GOT3 (cell line): ENCODE measurements at regions not wholly inside any gene's neighbourhood (a gene's known extent, or its start where the extent isn't known, plus 50 kb on each side); places are given as distances from the start of the nearest gene placed in this dataset.

Source experiments
- DNase-seq: peaks from one replicate; lab custom pipeline; 2025; ENCODE audit warnings: mixed read lengths; lab: John Stamatoyannopoulos, UW

DNA sequence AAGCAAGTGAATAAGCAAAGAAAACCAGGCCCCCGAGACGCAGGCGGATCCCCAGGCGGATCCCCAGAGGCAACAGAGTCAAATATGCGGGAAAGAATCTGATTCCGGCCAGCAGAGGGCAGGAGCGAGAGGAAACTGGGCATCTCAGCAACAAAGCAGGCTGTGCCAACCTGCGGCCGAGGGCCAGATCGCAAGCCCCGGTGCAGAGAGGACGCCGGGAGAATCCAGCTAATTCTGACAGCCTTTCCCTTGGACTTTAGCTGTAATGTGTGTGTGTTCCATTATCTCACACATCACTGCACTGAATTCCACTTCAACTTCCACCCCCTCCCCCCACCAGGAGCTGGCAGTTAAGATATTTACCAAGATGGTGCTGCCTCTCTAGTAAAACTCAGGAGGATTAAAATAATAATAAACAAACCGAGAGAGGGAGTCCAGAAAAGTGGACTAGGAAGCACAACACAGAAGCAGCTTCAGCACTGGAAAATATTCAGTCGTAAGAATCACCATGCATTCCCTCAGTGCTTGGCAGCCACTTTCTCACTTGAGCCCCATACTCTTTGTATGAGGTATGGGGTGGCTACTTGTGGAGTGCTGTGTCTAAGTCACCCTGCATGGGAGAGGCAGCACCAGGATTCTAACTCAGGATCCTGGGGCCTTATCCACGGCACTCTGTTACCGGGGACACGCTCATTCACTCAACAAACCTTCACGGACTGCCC is 66.2 kb upstream of the SNX9 start:
- DNase-seq, result peak; percentile 45

DNA sequence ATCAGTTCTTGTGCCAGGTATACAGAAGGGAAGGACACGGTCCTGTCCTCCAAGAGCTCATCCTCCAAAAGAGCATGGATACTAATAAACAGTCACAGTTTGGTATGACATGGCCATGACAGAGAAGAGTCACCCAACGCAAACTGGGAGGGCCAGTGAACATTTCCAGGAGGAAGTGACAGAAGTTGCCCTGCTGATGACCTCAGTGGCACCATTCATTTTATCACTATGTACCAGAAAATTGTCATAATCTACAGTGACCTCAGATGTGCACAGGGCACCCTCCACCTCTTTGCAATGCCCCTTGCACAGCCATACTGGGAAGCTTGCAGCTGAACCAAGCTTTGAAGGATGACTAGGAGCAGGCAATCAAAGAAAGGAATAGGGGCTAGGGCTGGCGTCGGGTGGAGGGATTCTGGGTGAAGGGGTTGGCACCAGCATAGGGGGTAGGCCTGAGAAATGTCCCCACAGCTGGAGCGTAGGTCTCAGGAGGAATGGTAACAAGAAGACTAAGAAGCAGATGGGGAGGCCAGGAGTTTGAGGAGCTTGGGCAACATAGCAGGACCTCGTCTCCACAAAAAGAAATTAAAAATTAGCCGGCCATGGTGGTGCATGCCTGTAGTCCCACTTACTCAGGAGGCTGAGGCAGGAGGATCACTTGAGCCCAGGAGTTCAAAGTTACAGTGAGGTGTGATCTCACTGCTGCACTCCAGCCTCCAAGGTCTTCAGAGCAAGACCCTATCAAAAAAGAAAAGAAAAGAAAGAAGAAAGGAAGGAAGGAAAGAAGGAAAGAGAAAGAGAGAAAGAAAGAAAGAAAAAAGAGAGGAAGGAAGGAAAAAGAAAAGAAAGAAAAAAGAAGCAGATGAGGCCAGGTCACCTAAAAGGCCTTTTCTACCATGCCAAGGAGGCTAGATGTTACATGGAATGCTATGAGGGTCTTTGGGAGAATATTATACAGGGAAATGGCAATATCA is 65.3 kb upstream of the SNX9 start:
- no peak for DNase-seq

DNA sequence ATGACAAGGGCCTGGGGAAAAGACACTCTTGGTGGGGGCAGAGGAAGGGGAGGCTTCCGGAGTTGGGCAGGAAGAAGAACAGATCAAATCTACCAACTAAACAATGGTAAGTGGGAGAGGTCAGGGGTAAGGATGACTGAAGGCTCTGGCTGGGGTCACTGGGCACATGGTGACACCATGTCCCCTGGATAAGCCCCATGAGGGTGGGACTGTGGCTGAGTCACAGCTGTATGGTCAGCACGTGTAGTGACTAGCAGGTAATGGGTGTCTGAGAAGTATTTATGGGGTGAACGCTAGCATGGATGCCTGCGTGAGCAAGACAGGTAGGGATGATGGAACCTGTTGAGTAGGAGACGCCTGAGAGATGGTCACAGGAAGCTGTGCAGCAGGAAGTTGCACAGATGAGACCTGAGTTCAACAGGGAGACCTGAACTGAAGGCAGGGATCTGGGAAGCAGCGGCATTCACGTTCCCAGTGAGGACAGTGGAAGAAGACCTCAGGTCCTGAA is 64.5 kb upstream of the SNX9 start:
- DNase-seq, result no peak

DNA sequence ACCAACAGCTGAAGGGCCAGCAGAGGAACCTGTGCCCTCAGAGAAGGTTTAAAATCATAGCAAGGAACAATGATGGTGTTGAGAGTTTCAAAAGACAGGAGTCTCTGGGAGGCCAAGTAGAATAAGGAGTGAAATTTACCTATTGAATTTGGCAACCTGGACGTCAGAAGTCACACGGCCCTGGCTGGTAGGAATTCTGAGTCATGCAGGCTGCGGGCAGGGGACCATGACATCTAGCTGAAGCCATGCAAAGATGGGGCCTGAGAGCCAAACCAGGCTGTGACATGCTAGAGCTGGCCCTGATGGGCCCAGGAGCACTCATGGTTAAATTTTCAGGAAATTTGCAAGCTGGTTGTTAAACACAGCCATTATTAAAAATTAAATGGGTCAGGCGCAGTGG is 64.0 kb upstream of the SNX9 start:
- DNase-seq, result no peak

DNA sequence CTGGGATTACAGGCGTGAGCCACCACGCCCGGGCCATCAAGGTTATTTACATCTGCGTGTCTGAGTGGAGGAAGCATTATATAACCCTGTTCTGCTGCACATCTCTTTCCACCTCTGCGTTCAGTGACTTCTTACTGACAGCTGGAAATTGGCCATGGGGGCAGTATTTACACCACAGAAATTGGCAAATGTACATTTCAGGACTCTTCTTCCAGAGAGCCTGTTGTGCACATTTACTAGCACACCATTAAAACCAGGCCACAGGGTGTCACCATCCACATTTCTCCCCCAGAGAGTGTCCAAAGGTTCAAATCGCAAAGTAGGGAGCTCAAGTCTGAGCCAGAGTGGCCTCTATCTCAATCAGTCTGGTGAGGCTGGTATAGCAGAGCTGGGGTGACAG is 62.9 kb upstream of the SNX9 start:
- DNase-seq, result no peak

DNA sequence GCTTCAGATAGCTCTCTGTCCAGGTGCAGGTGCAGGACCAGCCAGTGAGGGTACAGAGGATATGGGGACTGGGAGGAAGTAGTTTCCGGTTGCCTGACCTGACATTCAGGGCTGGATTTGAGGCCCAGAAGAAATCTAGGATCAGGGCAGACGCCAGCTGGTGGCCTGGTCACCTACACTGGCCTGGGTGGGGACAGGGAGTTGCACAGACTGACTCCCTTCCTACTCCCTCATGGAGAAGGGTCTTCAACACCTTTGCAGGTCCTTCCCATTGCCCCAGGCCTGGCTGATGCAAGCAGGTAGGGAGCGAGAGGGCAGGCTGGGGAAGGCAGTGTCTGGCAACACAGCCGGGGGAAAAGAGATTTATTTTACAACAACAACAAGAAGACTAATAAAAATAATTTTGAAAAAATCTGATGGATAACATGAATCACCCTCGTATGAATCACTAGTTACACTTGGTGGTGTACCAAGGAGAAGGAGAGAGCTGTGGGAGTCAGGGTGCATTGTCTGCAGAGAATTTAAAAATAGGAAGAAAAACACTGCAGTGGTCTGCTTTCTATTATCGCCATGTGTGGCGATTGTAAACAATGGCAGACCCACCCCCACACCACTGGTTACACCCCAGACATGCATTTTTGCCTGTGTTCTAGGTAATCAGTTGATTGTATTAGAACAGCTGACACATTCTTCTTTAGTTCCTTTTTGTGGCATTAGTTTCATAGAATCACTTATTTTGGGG is 62.3 kb upstream of the SNX9 start:
- DNase-seq, result no peak

DNA sequence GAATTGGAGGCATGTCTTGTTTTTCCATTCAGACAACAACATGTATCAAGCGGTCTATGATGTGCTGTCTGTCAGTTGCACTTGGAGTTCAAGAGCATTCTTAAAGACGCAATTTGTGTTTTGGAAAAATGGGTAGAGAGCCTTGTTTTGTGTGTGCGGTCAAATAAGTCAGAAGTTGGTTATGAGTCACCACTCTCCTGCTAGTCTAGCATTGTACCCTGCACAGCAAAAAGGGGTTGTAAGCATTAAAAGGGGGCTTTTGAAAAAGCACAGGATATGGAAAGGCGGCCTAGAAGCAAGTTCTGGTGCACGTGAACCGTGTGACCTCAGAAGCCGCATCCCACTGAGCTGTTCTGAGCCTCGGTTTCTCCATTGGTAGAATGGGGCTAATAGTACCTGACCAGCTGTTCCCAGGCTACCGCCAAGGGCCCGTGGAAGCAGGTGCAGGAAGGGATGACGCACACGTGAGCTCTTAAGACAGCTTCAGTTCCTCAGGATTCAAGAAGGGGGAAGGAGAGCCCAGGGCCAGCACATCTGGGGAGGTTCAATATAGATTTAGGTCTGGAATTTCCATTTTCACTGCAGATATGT is 61.6 kb upstream of the SNX9 start:
- no peak for DNase-seq

DNA sequence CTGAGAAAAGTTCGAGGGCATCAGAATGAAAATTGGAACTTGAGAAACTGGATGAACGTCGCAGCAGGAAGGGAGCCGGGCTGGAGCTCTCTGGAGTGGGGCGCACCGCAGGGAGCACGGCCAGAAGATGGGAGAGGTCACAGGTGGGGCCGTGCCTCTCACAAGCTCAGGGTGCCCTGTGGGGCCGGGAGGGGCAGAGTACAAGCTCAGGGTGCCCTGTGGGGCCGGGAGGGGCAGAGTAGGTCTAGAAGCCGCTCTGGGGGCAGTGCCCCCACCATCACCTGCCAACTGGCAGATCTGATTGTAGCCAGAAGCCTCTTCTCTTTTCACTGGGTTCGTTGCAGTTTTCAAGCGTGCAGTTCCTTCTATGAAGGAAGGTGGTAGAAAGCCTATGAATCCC is 61.1 kb upstream of the SNX9 start:
- DNase-seq, result no peak

DNA sequence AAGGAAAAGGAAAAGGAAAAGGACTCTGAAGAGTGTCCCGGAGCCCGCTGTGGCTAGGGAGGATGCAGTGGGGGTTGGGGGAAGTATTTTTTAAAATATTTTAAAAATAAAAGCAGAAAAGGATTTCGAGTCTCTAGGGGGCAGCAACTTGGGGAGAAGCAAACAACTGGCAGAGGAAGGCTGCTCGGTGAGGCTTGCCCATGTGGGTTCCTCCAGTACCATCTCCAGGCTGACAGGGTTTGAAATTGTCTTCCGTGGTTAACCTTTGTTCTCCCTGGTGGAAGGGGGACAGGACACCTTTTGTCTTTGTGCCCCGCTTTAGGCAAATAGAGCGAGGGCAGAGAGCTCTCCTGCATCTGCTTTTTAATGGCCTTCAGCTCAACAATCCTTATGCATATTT is 60.4 kb upstream of the SNX9 start:
- no peak for DNase-seq

DNA sequence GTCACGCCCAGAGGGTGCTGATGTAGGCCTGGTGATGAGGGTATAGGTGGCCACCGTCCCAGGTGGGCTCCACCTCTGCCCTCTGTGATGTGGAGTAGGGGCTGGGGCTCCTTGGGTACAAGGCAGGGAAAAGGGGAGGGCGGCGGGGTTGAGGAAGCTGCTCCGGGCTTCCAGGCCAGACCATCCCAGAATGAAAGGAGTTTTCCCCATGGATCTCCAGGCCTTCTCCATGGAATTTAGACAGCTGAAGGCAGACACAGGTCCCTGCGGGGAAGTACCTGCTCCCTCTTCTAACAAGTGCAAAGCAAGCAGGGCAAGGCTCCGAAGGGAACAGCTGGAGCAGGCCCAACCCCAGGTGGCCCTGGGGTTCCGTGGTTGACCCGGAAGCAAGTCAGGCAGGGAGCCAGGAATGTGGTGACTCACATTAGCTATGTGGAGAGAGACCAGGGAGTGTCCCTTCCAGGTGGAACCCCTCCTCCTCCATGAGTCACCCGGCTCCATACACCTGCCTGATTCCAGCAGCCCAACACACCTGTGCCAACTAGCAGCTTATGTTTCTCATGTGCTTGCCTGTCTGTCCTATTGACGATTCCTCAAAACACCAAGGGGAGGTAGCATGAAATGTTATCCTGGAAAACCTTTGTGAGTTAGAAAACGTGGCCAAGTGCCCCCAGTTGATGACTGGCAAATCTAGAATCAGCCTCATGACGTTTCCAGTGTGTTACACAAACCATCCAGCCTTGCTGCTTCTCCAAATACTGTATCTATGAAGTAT is 59.7 kb upstream of the SNX9 start:
- no peak for DNase-seq

DNA sequence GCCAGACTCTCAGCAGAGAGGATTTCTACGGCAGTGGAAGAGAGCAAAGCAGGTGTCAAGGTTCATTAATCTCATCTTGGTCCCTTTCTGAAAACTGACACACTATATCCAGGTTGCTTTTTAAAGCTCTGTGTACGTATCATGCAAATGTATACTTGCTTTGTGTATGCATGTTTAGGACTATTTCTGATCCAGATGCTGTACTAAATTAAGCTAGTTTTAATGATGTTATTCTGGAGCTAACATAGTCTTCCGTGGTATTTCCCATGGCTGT is 59.2 kb upstream of the SNX9 start:
- no peak for DNase-seq

DNA sequence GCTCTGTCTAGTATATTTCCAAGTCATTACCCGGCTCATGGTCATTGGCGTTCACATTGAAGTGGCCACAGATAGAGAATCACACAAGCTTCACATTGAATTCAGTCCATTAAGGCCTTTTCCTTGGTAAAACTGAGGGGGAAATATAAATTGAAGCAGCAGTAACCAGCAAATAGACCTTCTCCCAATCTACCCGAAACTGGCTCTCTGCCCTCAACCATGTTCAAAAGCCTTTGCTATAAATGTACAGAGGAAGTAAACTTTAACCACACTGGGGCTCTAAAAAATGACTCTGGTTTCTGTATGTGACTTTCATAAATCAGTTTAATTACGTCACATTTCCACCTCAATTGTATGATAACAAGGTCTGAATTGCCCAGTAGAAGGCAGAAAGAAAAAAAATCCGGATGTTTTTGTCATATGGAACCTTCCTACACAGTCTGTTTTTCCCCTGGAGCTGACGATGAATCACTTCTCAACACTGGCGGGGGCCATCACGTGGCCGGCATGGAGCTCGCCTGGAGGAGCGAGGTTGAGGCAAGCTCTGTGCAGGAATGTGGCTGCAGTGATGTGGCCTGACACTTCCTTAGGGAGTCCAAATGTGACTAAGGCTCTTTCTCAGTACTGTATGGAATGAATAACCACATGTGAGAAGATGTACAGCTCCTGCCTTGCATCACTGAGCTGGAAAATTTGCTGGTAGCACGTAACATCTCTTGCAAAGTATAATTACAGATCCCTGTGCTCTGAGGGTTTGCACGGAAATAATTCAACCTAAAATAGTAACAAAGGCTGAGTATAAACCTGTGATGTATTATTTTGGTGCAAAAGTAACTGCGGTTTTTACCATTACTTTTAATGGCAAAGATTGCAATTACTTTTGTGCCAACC is 58.6 kb upstream of the SNX9 start:
- peak; percentile 89 for DNase-seq

DNA sequence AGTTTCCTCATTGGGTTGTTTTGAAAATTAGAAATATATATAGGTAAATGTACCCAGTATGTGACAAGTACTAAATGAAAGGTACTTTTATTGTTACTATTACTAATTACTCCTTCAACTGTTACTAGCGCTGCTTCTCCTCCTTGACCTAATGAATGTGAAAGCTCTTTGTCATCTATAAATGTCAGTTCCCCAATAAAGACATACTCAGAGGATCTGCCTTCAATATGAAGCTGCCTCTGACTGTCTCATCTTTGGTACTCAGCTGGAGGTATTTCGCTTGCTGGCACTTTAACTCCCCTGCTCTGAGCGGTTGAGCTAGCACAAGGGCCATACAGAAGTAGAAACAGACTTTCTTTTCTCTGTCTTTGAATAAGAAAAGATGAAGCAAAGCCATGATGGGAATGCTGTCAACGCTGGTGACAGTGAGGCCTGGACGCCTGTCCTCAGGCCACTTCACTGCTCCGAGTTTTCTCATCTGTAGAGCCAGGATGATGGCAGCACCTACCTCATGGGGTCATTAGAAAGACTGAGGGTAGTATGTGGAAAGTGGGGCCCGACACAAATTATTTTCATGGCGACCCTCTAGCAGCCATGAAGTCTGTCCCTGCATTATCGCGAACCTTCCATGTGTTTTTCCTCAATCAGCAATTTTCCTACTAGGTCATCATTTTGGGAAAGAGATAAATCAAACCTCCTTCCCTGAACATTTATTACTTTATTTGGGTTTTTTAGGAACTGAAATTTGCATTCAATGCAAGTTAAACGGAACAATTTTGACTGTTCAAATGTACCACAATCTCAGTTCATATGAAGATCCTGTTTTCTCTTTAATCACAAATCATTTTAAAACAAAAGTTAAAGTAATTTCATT is 55.9 kb upstream of the SNX9 start:
- no peak for DNase-seq

DNA sequence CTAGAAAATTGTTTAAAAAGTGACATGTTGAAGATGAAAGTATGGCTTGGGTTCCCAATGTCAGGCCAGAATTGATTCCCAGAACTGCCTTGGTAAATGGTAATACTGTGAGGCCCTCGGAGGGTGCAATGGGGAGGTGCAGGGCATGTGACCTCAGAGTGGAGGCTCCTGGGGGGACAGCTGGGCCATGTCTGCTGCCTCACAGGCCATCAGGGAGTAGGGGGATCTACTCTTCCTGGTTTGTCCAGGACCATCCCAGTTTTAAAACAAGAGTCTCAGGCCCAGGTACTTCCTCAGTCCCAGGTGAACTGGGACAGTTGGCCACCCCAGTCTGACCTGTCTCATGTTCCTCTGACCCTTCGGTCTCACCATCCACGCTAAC is 55.3 kb upstream of the SNX9 start:
- no peak for DNase-seq

DNA sequence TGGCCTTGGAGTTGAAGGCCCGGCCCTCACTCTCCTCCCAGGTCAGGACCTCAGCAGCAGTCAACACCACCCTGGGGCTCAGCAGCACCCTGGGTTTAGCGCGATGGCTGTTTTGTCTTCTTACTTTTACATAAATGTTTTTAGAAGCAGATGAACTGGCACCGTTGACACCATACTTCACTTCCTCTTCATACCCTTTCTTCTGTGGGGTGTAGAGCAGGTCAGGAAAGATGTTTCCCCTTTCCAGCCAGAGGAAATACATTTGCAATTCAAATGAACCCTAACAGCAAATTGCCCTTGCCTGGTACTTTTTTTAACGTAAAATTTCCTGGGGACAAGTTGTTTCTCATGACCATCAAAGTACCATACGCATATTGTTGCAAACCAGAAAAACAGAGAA is 54.7 kb upstream of the SNX9 start:
- no peak for DNase-seq

DNA sequence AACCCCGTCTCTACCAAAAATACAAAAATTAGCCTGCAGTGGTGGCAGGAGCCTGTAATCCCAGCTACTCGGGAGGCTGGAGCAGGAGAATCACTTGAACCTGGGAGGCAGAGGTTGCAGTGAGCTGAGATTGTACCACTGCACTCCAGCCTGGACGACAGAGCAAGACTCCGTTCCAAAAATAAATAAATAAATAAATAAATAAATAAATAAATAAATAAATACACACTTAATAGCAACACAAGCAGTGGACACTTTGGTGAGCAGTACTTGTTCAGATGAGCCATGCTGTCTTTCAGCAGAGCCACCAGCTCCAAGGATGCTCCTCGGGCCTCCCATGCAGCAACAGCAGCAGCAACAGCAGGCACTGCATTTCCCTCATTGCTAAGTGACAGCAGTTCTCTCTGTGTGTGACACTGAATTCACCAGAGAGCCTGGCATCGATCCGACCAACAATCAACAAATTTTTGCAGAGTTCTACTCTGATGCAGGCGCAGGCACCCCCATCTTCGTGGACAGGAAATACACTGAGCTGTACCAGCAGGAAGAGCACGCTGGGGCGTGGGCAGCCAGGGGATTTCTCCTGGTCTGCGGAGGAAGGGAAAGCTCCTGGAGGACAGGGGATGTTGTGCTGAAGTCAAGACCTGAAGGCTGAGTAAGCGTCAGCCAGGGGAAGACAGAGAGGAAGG is 54.0 kb upstream of the SNX9 start:
- DNase-seq, result no peak

DNA sequence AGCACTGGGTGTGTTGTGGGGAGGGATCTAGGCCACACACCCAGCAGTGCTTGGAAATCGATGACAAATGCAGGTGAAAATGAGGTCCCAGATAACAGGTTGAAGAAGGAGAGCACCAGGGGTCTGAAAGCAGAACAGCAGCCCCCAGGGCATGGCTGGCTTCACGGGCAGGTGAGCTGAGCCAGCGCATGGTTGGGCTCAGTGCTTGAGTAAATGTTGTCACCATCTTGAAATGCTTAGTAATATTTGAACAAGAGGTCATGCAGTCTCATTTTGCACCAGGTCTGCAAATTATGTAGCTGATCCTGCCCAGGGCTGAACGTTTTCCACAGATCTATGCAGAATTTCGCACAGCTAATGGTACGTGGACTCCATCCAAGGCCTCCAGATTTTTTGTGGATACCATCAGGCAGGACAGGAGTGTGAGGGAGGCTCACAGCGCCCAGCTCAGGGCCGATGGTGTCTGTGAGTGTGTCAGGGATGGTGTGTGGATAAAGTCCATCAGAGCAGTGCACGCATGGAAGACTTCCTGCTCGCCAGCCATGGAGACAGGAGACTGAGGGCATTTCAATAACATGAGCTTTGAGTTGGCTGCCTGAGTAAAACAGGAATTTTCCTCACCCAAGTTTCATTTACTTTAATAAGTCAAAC is 53.1 kb upstream of the SNX9 start:
- DNase-seq, result no peak

DNA sequence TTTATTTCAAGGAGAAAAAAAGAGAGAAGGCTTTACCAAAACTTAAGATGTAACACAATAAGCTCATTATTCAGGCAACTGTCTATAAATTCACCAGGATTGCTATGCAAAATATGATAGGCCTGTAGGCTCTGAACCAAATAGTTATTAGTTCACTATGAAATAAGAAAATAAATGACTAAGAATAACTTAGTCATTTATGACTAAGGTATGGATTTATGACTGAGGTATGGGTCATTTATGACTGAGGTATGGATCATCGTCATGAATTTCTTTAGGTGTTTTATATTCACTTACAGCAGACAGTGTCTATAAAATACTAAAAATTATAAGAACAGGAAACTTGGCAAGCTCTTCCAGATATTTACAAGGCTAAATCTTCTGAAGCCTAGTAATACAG is 52.1 kb upstream of the SNX9 start:
- no peak for DNase-seq
